ENCODE measurements at regions not wholly inside any gene's neighbourhood (a gene's known extent, or its start where the extent isn't known, plus 50 kb on each side); places are given as distances from the start of the nearest gene placed in this dataset.

- TF ChIP-seq ZSCAN21 (CRISPR knock-in tag; IDR thresholded peaks at IDR 0.05; ENCODE audit: borderline replicate concordance) (no peak), SOX5 (CRISPR knock-in tag; IDR thresholded peaks at IDR 0.05; ENCODE audit: borderline replicate concordance) (no peak)
These were observed 1890.1 kb upstream of the WWC1 start (continued) for GRCh38 chr5:166401391-166401790.

DNA sequence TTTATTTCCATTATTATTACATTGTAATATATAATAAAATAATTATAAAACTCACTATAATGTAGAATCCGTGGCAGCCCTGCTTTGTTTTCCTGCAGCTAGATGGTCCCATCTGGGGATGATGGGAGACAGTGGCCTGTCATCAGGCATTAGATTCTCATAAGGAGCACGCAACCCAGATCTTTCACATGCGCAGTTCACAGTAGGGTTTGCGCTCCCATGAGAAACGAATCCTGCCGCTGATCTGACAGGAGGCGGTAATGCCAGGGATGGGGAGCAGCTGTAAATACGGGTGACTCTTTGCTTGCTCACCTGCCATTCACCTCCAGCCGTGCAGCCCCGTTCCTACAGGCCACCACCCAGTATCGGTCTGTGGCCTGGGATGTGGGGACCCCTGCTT is 1879.3 kb upstream of the WWC1 start:
- Histone ChIP-seq H3K4me2 (ENCODE audit: low read depth, low read length) (no peak overlapping the region), H3K4me1 (ENCODE audit: insufficient read depth, low read length) (no peaks in the 10 kb centered on the region), H3K27ac (ENCODE audit: extremely low read length, insufficient read depth, low read length) (no peak overlapping the region), H4K20me1 (ENCODE audit: insufficient read depth, low read length) (no peaks in the 10 kb centered on the region), H2AFZ (ENCODE audit: low read length) (no peak overlapping the region), H3K4me3 (replicated peaks in 1 of 3; ENCODE audit: insufficient read depth in 1 of 3, low read depth in 2 of 3, low read length in 3 of 3) (no peak overlapping the region), H3K36me3 (replicated peaks in 1 of 2; ENCODE audit: control insufficient read depth in 1 of 2, insufficient read depth in 2 of 2, low read length in 2 of 2) (no peaks in the 10 kb centered on the region), H3K9ac (ENCODE audit: insufficient read depth, low read depth, low read length) (no peak overlapping the region), H3K27me3 (ENCODE audit: control insufficient read depth in 1 of 2, insufficient read depth in 2 of 2, low read length in 2 of 2) (no peaks in the 10 kb centered on the region), H3K9me3 (ENCODE audit: low read length) (peaks cover 79% of the 10 kb centered on the region), H3K79me2 (ENCODE audit: insufficient read depth, low read length) (no peaks in the 10 kb centered on the region)
- 13% methylated on average over 3 of the region's 11 CpGs for WGBS (ENCODE audit: low lambda C conversion rate)
- CTCF ChIA-PET (ENCODE audit: low intra/inter-chr PET ratio, low total read pairs) = no interaction called here
- no peak for DNase-seq (ENCODE audit: low spot score)
- no peak for FAIRE-seq
- POLR2A ChIA-PET = no interaction called here
- BruUV-seq (replicated peaks) = no TSS peak
- in situ Hi-C loops (cut with HindIII; ENCODE audit: extremely low pct_ligation_motif_present, low pct_unique_long_range_greater_than_20kb) (no loop called here), intact Hi-C loops (cut with micrococcal nuclease; ENCODE audit: unreplicated experiment) (no loop called here)
- no peak for ATAC-seq
- TF ChIP-seq, protein P1, sequence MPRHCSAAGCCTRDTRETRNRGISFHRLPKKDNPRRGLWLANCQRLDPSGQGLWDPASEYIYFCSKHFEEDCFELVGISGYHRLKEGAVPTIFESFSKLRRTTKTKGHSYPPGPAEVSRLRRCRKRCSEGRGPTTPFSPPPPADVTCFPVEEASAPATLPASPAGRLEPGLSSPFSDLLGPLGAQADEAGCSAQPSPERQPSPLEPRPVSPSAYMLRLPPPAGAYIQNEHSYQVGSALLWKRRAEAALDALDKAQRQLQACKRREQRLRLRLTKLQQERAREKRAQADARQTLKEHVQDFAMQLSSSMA (CRISPR knock-in tag; IDR thresholded peaks at IDR 0.05) = no peak
- TF ChIP-seq PCBP2 (optimal IDR thresholded peaks at IDR 0.05; ENCODE audit: low read depth, low read length, poor library complexity, severe bottlenecking) (no peak), ZBTB40 (IDR thresholded peaks at IDR 0.05) (no peak), ZBTB40 (CRISPR knock-in tag; IDR thresholded peaks at IDR 0.05) (no peak), ZNF432 (CRISPR knock-in tag; IDR thresholded peaks at IDR 0.05; ENCODE audit: borderline replicate concordance) (no peak)
